ENCODE measurements at regions not wholly inside any gene's neighbourhood (a gene's known extent, or its start where the extent isn't known, plus 50 kb on each side); places are given as distances from the start of the nearest gene placed in this dataset.
"Not testable (repeated sequence)": the region's sequence is repeated elsewhere in the genome, so short reads cannot be mapped to it uniquely, and the experiment has no call there.

- no peak for DNase-seq (ENCODE audit: low spot score)
Observed at GRCh38 chr2:184993746-184994145, 395.4 kb downstream of the ZNF804A start.

DNA sequence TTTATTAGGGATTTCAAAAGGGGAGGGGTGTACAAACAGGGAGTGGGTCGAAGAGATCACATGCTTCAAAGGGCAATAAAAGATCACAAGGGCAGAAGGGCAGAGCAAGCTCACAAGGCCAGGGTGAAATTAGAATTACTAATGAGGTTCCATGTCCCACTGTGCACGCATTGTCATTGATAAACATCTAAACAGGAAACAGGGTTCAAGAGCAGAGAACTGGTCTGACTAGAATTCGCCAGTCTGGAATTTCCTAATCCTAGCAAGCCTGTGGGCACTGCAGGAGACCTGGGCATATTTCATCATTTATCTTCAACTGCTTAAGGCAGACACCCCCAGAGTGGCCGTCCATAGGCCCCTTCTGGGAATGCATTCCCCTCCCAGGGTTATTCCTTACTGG, 408.2 kb downstream of the ZNF804A start:
- no peak for DNase-seq (ENCODE audit: low spot score)

DNA sequence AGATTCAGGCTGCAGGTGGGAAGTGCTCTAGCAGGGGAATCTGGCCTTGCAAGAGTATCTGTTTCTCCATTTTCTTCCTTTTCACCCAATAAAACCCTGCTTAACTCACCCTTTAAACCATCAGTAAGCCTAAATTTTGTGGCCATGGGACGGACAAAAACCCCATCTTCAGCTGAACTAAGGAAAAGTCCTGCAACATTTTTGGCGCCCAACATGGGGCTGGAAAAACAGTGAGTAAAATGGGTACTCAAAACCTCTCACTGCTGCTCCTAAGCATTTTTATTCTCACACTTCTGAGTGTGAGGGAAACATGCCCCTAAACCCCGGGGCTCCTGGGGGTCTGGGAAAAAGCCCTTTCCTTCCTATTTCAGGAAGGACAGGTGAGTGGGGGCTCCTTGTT, 414.3 kb downstream of the ZNF804A start:
- DNase-seq (ENCODE audit: low spot score), result no peak

DNA sequence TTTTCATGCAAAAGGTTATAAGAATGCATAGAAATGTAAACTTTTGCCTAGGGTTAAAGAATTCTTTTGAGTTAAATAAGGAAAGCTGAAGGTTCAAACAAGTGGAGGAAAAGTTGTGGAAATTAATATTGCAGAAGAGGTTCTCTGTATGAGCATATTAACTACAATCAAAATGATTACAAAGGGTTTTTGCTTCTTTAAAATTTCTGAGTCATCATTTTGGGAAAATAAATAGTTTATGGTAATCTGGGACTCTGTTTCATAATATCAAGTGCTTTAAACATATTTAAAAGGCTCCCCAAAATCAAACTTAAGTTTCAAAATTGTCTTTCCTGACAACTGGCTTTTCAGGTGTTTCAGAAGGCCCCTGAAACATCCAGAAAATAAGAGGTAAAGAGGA, 415.7 kb downstream of the ZNF804A start:
- no peak for DNase-seq (ENCODE audit: low spot score)

DNA sequence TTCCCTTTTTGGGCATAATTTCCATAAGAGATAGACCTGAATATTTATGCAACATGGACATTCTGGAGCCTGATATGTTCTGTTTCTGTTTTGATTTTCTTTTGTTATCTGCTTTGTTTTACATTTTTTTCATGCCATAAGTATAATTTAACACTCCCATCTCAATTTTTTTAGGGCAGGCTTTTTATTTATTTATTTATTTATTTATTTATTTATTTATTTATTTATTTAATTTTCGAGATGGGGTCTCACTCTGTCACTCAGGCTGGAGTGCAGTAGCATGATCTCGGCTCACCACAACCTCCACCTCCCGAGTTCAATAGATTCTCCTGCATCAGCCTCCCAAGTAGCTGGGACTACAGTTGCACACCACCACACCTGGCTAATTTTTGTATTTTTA, 427.6 kb downstream of the ZNF804A start:
- DNase-seq (ENCODE audit: low spot score), result not testable (repeated sequence)

DNA sequence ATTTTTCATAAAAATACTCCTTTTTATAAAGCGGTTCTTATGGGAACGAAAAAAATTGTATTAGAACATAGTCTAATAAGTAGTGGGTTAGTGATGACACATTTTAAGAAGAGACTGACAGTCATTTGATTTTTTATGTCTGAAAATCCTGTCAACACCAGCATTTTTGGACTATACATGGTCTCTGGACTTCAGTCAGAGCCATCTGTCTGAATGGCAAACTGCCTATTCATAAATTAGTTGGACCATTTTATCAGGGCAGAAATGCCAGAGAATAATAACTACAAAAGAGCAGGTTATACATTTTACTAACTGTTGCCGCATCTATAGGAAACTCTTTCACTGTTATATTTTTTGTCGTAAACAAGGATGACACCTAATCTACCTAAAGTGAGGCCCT, 437.6 kb downstream of the ZNF804A start:
- DNase-seq (ENCODE audit: low spot score), result no peak

- DNase-seq (ENCODE audit: low spot score), result no peak
Observed at GRCh38 chr2:185044323-185044874, 446.1 kb downstream of the ZNF804A start.

GRCh38 chr2:185050804-185051203, 452.5 kb downstream of the ZNF804A start:
- DNase-seq (ENCODE audit: low spot score), result no peak

- DNase-seq (ENCODE audit: low spot score), result no peak
Observed at GRCh38 chr2:185063761-185064160, 465.4 kb downstream of the ZNF804A start.

- no peak for DNase-seq (ENCODE audit: low spot score)
Observed at GRCh38 chr2:185066128-185066527, 467.8 kb downstream of the ZNF804A start.

DNA sequence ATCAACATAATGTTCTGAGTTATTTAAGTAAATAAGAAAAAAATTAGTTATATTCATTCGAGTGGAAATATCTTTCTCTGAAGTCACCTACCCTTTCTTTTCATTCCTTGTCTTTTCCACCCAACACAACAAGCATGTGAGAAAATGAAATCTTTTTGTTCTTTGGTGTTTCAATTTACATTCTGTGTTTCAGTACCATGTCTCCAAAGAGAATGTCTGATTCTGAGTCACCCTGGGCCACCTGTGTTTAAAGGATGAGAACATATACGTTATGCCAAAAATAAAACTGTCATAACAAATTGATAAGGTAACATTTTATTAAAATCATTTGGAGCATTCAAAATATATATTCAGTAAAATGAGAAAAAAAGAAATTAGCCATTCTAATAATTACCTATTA, 470.8 kb downstream of the ZNF804A start:
- DNase-seq (ENCODE audit: low spot score), result no peak

GRCh38 chr2:185074156-185074555, 475.8 kb downstream of the ZNF804A start:
- DNase-seq (ENCODE audit: low spot score), result no peak

DNA sequence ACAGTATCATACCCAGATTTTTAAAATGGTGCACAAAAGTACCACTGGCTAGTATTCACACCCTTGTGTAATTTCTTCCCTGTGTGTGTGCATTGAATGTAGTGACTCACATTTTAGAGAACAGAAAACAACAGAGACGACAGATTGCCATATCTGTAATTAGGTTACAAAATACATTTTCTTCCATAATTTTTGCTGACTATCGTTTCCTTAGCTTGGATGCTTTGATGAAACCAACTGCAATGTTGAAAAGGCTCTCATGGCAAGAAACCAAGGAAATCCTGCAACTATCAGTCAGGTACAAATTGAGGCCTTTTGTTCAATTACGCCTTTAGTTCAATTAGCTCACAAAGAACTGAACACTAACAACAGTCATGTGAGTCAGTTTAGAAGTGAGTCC, 484.4 kb downstream of the ZNF804A start:
- no peak for DNase-seq (ENCODE audit: low spot score)

- no peak for DNase-seq (ENCODE audit: low spot score)
Observed at GRCh38 chr2:185108588-185108987, 510.3 kb downstream of the ZNF804A start.

DNA sequence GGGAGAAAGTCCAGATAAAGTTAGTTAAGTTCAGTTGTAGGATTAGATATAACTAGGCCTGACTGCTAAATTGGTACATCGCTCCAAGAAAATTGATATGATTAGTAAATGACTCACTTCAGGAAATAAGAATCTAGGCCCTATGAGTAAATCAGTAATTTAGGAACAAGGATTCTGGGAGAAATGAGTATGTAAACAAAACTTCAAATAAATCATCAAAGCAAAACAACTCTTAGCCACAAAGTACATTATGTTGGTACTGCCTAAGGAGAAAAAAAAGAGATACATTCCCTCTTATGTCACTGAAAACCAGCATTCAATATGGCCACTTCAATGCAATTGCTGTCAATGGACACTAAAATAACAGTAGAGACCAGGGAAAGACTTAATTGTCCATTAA, 529.1 kb downstream of the ZNF804A start:
- no peak for DNase-seq (ENCODE audit: low spot score)

GRCh38 chr2:185128346-185128745, 530.0 kb downstream of the ZNF804A start:
- no peak for DNase-seq (ENCODE audit: low spot score)

GRCh38 chr2:185128996-185129395, 530.7 kb downstream of the ZNF804A start:
- no peak for DNase-seq (ENCODE audit: low spot score)

GRCh38 chr2:185130685-185131084, 532.4 kb downstream of the ZNF804A start:
- DNase-seq (ENCODE audit: low spot score), result no peak

DNA sequence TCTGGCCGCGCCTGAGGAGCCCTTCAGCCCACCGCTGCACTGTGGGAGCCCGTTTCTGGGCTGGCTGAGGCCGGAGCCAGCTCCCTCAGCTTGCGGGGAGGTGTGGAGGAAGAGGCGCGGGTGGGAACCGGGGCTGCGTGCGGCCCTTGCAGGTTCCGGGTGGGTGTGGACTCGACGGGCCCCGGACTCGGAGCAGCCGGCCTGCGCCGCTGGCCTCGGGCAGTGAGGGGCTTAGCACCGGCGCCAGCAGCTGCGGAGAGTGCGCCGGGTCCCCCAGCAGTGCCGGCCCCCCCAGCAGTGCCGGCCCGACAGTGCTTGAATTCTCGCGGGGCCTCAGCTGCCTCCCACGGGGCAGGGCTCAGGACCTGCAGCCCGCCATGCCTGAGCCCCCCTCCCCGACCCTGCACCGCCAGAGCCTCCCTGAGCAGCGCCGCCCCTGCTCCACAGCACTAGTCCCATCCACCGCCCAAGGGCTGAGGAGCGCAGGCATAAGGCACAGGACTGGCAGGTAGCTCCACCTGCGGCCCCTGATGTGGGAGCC, 534.2 kb downstream of the ZNF804A start:
- no peak for DNase-seq (ENCODE audit: low spot score)

DNA sequence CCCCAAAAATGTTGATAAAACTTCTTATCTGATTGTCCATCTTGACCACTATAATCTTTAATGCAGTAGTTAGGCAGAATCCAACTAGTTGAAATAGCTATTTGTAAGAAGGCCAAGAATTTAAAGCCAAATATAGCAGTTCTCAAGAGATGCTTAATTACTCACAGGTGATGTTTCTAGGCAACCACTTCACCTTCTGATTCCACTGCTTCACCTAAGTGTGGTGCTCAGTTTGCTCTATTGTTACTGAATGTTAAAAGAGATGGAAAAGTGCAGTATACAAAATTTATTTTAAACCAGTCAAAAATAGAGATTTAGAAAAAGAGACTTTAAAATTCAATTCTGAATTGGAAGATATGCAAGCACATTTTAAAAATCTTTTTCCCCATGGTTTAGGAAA, 539.4 kb downstream of the ZNF804A start:
- DNase-seq (ENCODE audit: low spot score), result no peak

DNA sequence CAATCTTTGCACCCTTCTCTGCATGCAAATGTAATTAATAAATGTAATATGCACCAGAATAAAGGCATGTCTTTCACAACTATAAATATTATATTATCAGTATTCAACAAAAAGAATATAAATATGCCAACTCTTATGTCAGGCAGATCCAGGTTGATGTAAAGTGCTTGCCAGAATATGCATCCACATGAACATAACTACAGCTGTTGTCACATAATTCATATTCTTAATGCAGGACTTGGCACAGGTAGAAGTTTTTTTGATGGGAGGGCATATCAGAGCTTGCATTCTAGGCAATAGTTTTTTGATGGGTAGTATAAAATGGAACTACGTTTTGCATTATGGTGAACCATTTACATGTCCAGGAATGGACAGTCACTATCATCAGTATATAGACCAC, 544.3 kb downstream of the ZNF804A start:
- no peak for DNase-seq (ENCODE audit: low spot score)

DNA sequence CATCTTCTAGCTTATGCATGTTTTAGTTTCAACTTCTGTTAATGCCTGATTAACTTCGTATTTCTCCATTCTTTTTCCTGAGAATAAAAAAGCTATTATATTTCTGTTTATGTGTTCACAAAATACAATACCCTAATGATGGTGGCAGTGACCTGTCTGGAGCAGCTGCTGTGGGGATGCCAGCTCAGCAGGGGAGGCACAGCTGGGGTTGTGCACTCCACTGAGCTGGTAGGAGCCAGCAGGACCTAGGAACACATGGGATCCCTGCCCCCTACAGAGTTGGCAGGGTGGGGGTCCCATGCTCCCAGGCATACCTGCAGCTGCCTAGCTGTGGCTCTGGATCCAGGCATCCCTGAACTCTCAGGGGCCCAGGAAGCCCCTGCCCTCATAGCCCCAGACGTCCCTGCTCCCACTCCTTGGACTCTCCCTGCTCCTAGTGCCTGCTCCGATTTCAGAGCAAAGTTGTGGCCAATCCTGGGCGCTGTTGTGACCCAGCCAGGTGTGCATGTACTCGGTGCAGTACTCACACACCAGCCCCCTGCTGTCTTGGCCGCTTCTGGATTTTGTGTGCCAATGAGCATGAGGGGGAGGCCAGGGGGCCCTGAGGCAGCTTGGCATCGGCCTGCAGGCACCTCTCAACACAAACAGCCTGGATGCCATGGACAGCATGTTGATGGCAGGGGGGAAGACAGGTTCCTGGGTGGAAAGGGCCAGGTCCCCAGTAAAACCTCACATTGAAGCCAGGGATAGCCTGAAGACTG, 546.0 kb downstream of the ZNF804A start:
- DNase-seq (ENCODE audit: low spot score), result no peak

GRCh38 chr2:185145316-185146121, 547.2 kb downstream of the ZNF804A start:
- no peak for DNase-seq (ENCODE audit: low spot score)

All from left forelimb (tissue), 1 donor.